Stimulated activated naive CD8-positive, alpha-beta T cell treated with anti-CD3 and anti-CD28 coated beads, Interleukin-15, amount 100 ng/mL, for 72 hours (primary cell): ENCODE measurements at regions not wholly inside any gene's neighbourhood (a gene's known extent, or its start where the extent isn't known, plus 50 kb on each side); places are given as distances from the start of the nearest gene placed in this dataset.
A peak's percentile ranks its signal among the peaks of the same experiment; 100 is the strongest.

Experiments
- ATAC-seq: fragments of 150-1000 bp; cut with Tn5 transposase; 2 replicates; pipeline ENCODE4 v1.10.0; 2021; ENCODE audit warnings: mild to moderate bottlenecking, moderate library complexity
- DNase-seq, 2 donors: peaks; one replicate each; pipeline ENCODE4 v3.0.0; 2021 to 2022
- H3K27ac Mint-ChIP-seq, 2 donors: one replicate each; pipeline ENCODE4 v1.8.0; 2022; ENCODE audit warnings: mild to moderate bottlenecking in 2 of 2, mixed read lengths in 2 of 2, moderate library complexity in 2 of 2
- H3K27me3 Mint-ChIP-seq: one replicate; pipeline ENCODE4 v1.8.0; 2022; ENCODE audit warnings: mixed read lengths
- H3K4me1 Mint-ChIP-seq: one replicate; pipeline ENCODE4 v1.8.0; 2022; ENCODE audit warnings: mild to moderate bottlenecking, mixed read lengths
- H3K4me3 Mint-ChIP-seq, 2 donors: one replicate each; pipeline ENCODE4 v1.8.0; 2022; ENCODE audit warnings: mild to moderate bottlenecking in 2 of 2, mixed read lengths in 2 of 2, moderate library complexity in 1 of 2
- H3K9me3 Mint-ChIP-seq, 2 donors: one replicate each; pipeline ENCODE4 v1.8.0; 2022; ENCODE audit warnings: mixed read lengths in 2 of 2

- Mint-ChIP-seq H3K9me3 (peaks cover 0 to 1% of the 10 kb centered on the region in 2 donors), H3K27me3 (peaks cover 21% of the 10 kb centered on the region), H3K27ac (no peak overlapping the region), H3K4me3 (no peak overlapping the region), H3K4me1 (no peaks in the 10 kb centered on the region)
- ATAC-seq, result no peak
- DNase-seq, result no peak
Measured at GRCh38 chr17:34874478-34874877, 86.8 kb downstream of the CCT6B start.

GRCh38 chr17:34872640-34873039 lies 88.6 kb downstream of the CCT6B start:
- Mint-ChIP-seq H3K4me3 (no peak overlapping the region), H3K27me3 (peaks cover 12% of the 10 kb centered on the region), H3K4me1 (no peaks in the 10 kb centered on the region), H3K9me3 (peaks cover 0 to 12% of the 10 kb centered on the region in 2 donors), H3K27ac (no peak overlapping the region)
- no peak for DNase-seq
- ATAC-seq, result no peak

- Mint-ChIP-seq H3K4me1 (no peaks in the 10 kb centered on the region), H3K27me3 (no peaks in the 10 kb centered on the region), H3K27ac (no peak overlapping the region), H3K9me3 (peaks cover 0 to 12% of the 10 kb centered on the region in 2 donors), H3K4me3 (no peak overlapping the region)
- ATAC-seq (no peak), DNase-seq (no peak)
Measured at GRCh38 chr17:34869641-34870040, 91.6 kb downstream of the CCT6B start.

DNA sequence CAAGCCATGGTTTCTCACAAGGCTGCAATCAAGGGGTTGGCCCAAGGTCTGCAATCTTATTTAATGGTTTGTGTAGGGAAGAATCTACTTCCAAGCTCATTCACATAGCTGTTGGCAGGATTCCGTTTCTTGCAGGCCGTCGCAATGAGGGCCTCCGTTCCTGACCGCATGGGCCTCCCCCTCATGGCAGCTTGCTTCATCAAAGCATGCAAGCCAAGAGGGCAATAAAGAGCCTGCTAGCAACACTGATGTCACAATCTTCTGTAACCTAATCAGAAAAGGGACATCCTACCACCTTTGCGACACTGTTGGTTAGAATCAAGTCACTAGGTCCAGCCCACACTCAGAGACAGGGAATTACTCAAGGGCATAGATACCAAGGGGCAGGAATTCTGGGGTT lies 95.5 kb downstream of the CCT6B start:
- no peaks in the 10 kb centered on the region for H3K4me1 Mint-ChIP-seq
- DNase-seq (no peak), ATAC-seq (no peak)
- no peak overlapping the region for H3K4me3 Mint-ChIP-seq
- H3K27ac Mint-ChIP-seq, result no peak overlapping the region
- peaks cover 0 to 12% of the 10 kb centered on the region in 2 donors for H3K9me3 Mint-ChIP-seq
- H3K27me3 Mint-ChIP-seq, result peaks cover 2% of the 10 kb centered on the region

- ATAC-seq, result no peak
- Mint-ChIP-seq H3K27ac (no peak overlapping the region), H3K4me1 (peaks cover 18% of the 10 kb centered on the region), H3K27me3 (peaks cover 9% of the 10 kb centered on the region), H3K4me3 (no peak overlapping the region), H3K9me3 (no peaks in the 10 kb centered on the region)
- no peak for DNase-seq
Measured at GRCh38 chr17:34862384-34862783, 98.9 kb downstream of the CCT6B start.

DNA sequence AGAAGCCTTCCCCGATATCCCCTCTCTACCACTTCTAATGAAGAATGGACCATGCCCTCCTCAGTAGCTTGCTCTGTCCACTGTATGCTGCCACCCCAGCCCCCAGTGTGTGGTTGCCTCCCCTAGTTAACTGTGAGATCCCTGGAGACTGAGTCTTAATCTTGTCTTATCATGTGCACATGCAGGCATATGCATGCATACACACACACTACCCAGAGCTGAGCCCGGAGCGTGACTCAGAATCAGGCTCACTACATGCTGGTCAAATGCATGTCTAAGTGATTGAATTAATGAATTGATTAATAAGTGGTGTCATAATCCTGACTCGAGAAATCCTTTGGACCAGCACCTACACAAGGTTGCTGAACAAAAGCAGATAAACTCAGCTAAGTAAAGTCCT lies 99.4 kb downstream of the CCT6B start:
- Mint-ChIP-seq H3K27me3 (peaks cover 9% of the 10 kb centered on the region), H3K4me3 (no peak overlapping the region), H3K27ac (no peak overlapping the region), H3K4me1 (peaks cover 18% of the 10 kb centered on the region), H3K9me3 (no peaks in the 10 kb centered on the region)
- DNase-seq (no peak), ATAC-seq (no peak)

DNA sequence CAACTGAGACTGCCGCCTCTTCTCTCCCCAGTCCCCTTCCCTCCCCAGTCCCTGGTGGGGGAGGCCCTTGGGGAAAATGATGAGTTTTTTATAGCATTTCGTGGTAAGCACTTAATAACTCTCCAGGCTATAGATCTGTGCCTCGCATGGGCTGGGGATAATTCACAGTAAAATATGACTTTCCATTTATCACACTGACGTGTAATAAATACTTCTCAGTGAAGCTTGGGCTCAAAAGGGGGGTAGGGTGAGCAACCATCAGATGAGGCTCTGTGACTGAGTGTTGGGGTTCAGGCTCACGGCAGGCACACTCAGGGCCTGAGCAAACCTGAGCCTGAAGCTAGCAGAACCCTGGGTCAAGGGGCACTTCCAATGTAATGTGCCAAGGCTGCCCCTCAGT lies 101.6 kb downstream of the CCT6B start:
- peak; percentile 35 for ATAC-seq

DNA sequence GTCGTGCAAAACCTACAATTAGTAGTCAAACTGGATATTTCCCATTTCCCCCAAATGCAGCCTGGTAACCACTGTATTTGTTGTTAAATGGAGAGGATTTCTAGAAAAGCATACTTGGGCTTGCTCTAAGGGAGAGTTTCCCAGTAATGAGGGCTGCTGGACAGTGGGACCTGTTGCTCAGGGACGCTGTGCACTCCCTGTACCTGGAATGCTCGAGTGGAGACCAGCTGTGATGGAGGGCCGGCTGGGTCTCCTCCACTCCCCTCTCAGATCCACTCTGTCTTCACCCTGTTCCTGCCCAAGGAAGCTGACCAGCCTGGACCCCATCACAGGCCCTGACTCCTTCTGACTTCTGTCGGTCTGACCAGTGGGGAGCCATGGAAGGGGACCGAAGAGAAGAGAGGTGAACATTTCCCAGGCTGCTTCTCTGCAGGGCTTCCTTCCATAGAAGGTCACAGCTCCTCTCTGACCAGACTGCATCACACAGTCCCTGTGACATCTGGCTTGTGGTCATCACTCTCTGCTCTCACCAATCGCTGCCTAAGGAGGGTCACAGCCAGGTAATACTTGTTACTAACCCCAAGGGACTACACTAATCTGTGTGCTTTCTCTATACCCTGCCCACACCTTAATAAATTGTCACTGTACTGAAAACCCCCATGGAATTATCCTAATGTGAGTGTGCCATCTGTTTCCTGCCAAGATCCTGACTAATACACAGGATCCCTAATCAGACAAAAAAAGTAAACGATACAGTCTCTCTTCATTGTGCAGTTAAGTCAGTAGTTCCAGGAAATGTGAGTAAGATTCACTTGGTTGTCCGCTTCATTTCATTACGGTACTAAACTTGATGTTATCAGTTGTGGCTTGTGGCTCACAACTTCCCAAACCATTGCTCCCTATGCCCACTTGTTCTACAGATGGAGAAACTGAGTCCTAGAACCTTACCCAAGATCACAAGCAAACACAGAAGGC lies 102.4 kb downstream of the CCT6B start:
- ATAC-seq (peak; percentile 64), DNase-seq (no peak)
- Mint-ChIP-seq H3K4me1 (peaks cover 18% of the 10 kb centered on the region), H3K9me3 (no peaks in the 10 kb centered on the region), H3K27ac (peak overlapping the region in 1 of 2 donors; percentile 7), H3K4me3 (no peak overlapping the region), H3K27me3 (peaks cover 9% of the 10 kb centered on the region)

More for the DNA sequence above, 101.6 kb downstream of the CCT6B start:
- peaks cover 9% of the 10 kb centered on the region for H3K27me3 Mint-ChIP-seq
- H3K27ac Mint-ChIP-seq, result no peak overlapping the region
- H3K4me1 Mint-ChIP-seq, result peaks cover 18% of the 10 kb centered on the region
- no peak overlapping the region for H3K4me3 Mint-ChIP-seq
- no peak for DNase-seq
- no peaks in the 10 kb centered on the region for H3K9me3 Mint-ChIP-seq

- Mint-ChIP-seq H3K27me3 (no peaks in the 10 kb centered on the region), H3K27ac (no peak overlapping the region), H3K4me1 (peaks cover 10% of the 10 kb centered on the region), H3K9me3 (no peaks in the 10 kb centered on the region), H3K4me3 (no peak overlapping the region)
- ATAC-seq, result no peak
- DNase-seq, result no peak
Measured at GRCh38 chr17:34853924-34854323, 107.3 kb downstream of the CCT6B start.

GRCh38 chr17:34852614-34853013 lies 108.6 kb downstream of the CCT6B start:
- DNase-seq (no peak), ATAC-seq (no peak)
- H3K27ac Mint-ChIP-seq, result no peak overlapping the region
- no peaks in the 10 kb centered on the region for H3K9me3 Mint-ChIP-seq
- peaks cover 7% of the 10 kb centered on the region for H3K4me1 Mint-ChIP-seq
- H3K27me3 Mint-ChIP-seq, result no peaks in the 10 kb centered on the region
- H3K4me3 Mint-ChIP-seq, result no peak overlapping the region

DNA sequence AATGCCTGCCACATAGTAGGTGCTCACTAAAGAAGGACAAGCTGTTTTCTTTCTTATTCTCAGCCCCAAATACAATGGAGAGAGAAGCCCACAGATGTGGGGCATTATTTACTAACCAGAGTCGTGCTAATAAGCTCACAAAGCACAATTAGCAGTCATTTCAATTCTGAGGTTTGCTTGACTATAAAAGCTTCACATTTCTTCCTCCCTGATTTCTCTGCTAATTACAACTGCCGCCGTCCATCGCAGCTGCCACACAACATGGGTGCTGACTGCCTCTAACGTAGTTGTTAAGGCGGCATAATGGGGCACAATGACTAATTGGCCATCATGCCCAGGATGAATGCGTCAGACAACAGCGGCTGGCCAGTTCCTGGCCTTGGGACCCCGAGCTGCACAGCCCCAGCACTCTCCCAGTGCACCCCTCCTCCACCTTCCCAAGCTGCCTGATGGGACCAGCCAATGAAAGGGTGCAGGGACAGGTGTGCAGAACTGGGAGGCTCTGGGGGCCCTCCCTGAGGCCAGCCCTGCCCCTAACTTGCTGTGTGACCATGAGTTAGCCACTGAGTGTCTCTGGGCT lies 109.2 kb downstream of the CCT6B start:
- H3K9me3 Mint-ChIP-seq, result no peaks in the 10 kb centered on the region
- no peak overlapping the region for H3K27ac Mint-ChIP-seq
- ATAC-seq (no peak), DNase-seq (no peak)
- H3K4me1 Mint-ChIP-seq, result peaks cover 7% of the 10 kb centered on the region
- H3K27me3 Mint-ChIP-seq, result no peaks in the 10 kb centered on the region
- H3K4me3 Mint-ChIP-seq, result no peak overlapping the region

DNA sequence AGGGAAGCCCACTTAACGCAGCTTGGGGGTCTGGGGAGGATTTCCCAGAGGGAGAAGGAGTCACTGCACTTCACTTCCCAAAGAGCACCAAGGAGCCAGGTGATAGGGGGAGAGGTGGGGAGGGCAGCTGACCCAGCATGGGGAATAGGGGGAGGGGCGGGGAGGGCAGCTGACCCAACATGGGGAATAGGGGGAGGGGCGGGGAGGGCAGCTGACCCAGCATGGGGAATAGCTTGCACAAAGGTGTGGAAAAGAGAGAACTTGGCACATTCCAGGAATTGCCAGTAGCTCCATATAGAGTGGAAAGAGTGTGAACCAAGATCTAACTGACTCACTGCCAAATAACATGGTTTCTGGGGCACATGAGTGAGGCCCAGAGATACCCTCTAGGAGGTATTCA lies 110.3 kb downstream of the CCT6B start:
- no peak for ATAC-seq
- Mint-ChIP-seq H3K9me3 (no peaks in the 10 kb centered on the region), H3K27ac (no peak overlapping the region), H3K4me1 (peaks cover 7% of the 10 kb centered on the region), H3K27me3 (no peaks in the 10 kb centered on the region), H3K4me3 (no peak overlapping the region)
- no peak for DNase-seq

DNA sequence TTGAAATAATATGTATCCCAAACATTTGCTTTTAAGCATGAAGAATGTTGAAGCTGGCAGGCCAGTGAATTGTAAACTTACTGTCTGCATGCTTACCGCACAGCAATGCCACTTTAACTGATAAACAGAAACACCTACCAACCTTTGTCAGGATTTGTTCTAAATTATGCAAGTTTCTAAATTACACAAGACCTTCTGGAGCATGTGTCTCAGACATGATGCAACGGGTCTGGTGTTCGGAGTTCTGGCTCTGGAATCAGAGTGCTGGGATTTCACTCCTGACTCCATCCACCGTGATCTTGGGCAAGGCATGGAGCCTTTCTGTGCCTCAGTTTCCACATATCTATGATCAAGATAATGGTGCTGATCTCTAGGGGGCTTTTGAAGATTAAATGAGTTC lies 111.2 kb downstream of the CCT6B start:
- Mint-ChIP-seq H3K27ac (no peak overlapping the region), H3K9me3 (no peaks in the 10 kb centered on the region), H3K4me1 (peaks cover 11% of the 10 kb centered on the region), H3K4me3 (no peak overlapping the region), H3K27me3 (no peaks in the 10 kb centered on the region)
- DNase-seq (no peak), ATAC-seq (no peak)

GRCh38 chr17:34847938-34848337 lies 113.3 kb downstream of the CCT6B start:
- Mint-ChIP-seq H3K27me3 (no peaks in the 10 kb centered on the region), H3K4me1 (peaks cover 12% of the 10 kb centered on the region), H3K4me3 (no peak overlapping the region), H3K27ac (peak overlapping the region in 1 of 2 donors; percentile 81), H3K9me3 (no peaks in the 10 kb centered on the region)
- DNase-seq, result no peak
- no peak for ATAC-seq

- ATAC-seq (no peak), DNase-seq (no peak)
- Mint-ChIP-seq H3K9me3 (no peaks in the 10 kb centered on the region), H3K27ac (no peak overlapping the region), H3K27me3 (no peaks in the 10 kb centered on the region), H3K4me3 (no peak overlapping the region), H3K4me1 (peaks cover 33% of the 10 kb centered on the region)
Measured at GRCh38 chr17:34845296-34845695, 116.0 kb downstream of the CCT6B start.

- H3K4me3 Mint-ChIP-seq, result no peak overlapping the region
- H3K9me3 Mint-ChIP-seq, result no peaks in the 10 kb centered on the region
- no peak for ATAC-seq
- no peak overlapping the region for H3K27ac Mint-ChIP-seq
- no peak for DNase-seq
- H3K4me1 Mint-ChIP-seq, result peaks cover 31% of the 10 kb centered on the region
- no peaks in the 10 kb centered on the region for H3K27me3 Mint-ChIP-seq
Measured at GRCh38 chr17:34843682-34844081, 117.6 kb downstream of the CCT6B start.
